Adrenal gland (tissue), 9 donors: ENCODE measurements at regions not wholly inside any gene's neighbourhood (a gene's known extent, or its start where the extent isn't known, plus 50 kb on each side); places are given as distances from the start of the nearest gene placed in this dataset.
"Not testable (repeated sequence)": the region's sequence is repeated elsewhere in the genome, so short reads cannot be mapped to it uniquely, and the experiment has no call there.

Source experiments
- DNase-seq, 7 donors: peaks; one replicate each; pipeline ENCODE4 v3.0.0-alpha.2; 2019 to 2020
- H3K27ac ChIP-seq, 5 donors: fragments of 200-600 bp; sonication (generic) in 4 of 5; 1 replicate in 3 of 5; 2 replicates in 2 of 5; pipeline versions ENCODE4 v1.5.1 to v1.8.0; 2016 to 2020; ENCODE audit warnings: mild to moderate bottlenecking in 1 of 5
- H3K27me3 ChIP-seq: fragments of 200-600 bp; 2 replicates; pipeline ENCODE4 v1.8.0; 2021
- H3K36me3 ChIP-seq, 2 donors: fragments of 200-600 bp; replicated peaks in 1 of 2; 1 replicate in 1 of 2; 2 replicates in 1 of 2; pipeline versions ENCODE4 v1.5.1 to v1.8.0; 2018 to 2022
- H3K4me1 ChIP-seq, 2 donors: fragments of 200-600 bp; replicated peaks in 1 of 2; 1 replicate in 1 of 2; 2 replicates in 1 of 2; pipeline versions ENCODE4 v1.5.1 to v1.8.0; 2018 to 2021
- H3K4me3 ChIP-seq, 4 donors: fragments of 200-600 bp; sonication (generic) in 3 of 4; one replicate each; pipeline ENCODE4 v1.5.1; 2016 to 2018
- H3K9me3 ChIP-seq, 3 donors: fragments of 200-600 bp; sonication (generic) in 1 of 3; replicated peaks in 1 of 3; 1 replicate in 2 of 3; 2 replicates in 1 of 3; pipeline versions ENCODE4 v1.5.1 to v1.8.0; 2016 to 2021
- CTCF ChIP-seq, 6 experiments: fragments of 450-650 bp in 4 of 6; fragments of 200-600 bp in 2 of 6; sonication (generic) in 1 of 6; IDR thresholded peaks; 1 replicate in 5 of 6; 2 replicates in 1 of 6; pipeline versions ENCODE4 v1.5.1 to v1.8.0; 2016 to 2021; ENCODE audit warnings: antibody characterized with exemption in 6 of 6, mild to moderate bottlenecking in 2 of 6, moderate library complexity in 1 of 6
- POLR2A ChIP-seq, 2 donors: fragments of 450-650 bp; IDR thresholded peaks; one replicate each; pipeline ENCODE4 v1.6.1; 2017; ENCODE audit warnings: antibody characterized with exemption in 2 of 2, mild to moderate bottlenecking in 2 of 2, moderate library complexity in 1 of 2
- WGBS, 4 donors: extraction: QIAGEN DNeasy Blood & Tissue Kit in 2 of 4; methylation state at CpG; one replicate each; pipeline versions ENCODE4 v1.1.5 to v1.1.7; 2013 to 2017; 5-methylcytosine and 5-hydroxymethylcytosine counted together
- intact Hi-C, 2 donors: fragments of 100-400 bp; cut with DNase I; formaldehyde crosslinking; loops; one replicate each; pipeline versions ENCODE4 v1.14.1 to v1.15.0; 2022 to 2023
- donor health status: healthy with polysubstance abuse.
- donor health status: Bipolar disorder and iron deficiency.
- donor health status: DM: yes; HTN: yes; CAD: no.
- donor health status: DM: no; HTN: no; CAD: no.
- donor health status: DM: no; HTN: no; CAD: no.

- no peak overlapping the region for H3K4me3 ChIP-seq
- no peaks in the 10 kb centered on the region for H3K27me3 ChIP-seq
- no peak overlapping the region for H3K27ac ChIP-seq
- intact Hi-C loops: no loop called here
- DNase-seq: no peak
- 50 to 81% (median 72%) methylated on average over 3 of the region's 3 CpGs for WGBS, 4 donors
- H3K36me3 ChIP-seq: no peaks in the 10 kb centered on the region
- TF ChIP-seq POLR2A (IDR thresholded peaks at IDR 0.05) (no peak), CTCF (IDR thresholded peaks at IDR 0.05) (no peak)
- H3K9me3 ChIP-seq: no peaks in the 10 kb centered on the region
- H3K4me1 ChIP-seq: no peaks in the 10 kb centered on the region
Measured at GRCh38 chr7:152913492-152913891, 153.9 kb downstream of the ACTR3B start.

- no peak for DNase-seq
- H3K27ac ChIP-seq: no peak overlapping the region
- TF ChIP-seq POLR2A (IDR thresholded peaks at IDR 0.05) (no peak), CTCF (IDR thresholded peaks at IDR 0.05) (no peak)
- intact Hi-C loops: no loop called here
- no peaks in the 10 kb centered on the region for H3K27me3 ChIP-seq
- H3K36me3 ChIP-seq: no peaks in the 10 kb centered on the region
- H3K4me3 ChIP-seq: no peak overlapping the region
- no peaks in the 10 kb centered on the region for H3K4me1 ChIP-seq
- no peaks in the 10 kb centered on the region for H3K9me3 ChIP-seq
- 86 to 98% (median 92%) methylated on average over 5 of the region's 5 CpGs for WGBS, 4 donors
Measured at GRCh38 chr7:152914014-152914844, 154.7 kb downstream of the ACTR3B start.

GRCh38 chr7:152914845-152915102 is 155.2 kb downstream of the ACTR3B start:
- 91 to 93% (median 92%) methylated on average over 1 of the region's 1 CpG for WGBS, 4 donors
- DNase-seq, H3K27me3 ChIP-seq, H3K9me3 ChIP-seq, H3K36me3 ChIP-seq, H3K27ac ChIP-seq, H3K4me3 ChIP-seq, intact Hi-C loops, H3K4me1 ChIP-seq: not testable (repeated sequence)

GRCh38 chr7:152922318-152923081 is 162.9 kb downstream of the ACTR3B start:
- H3K27ac ChIP-seq: no peak overlapping the region
- H3K4me3 ChIP-seq: no peak overlapping the region
- no peaks in the 10 kb centered on the region for H3K9me3 ChIP-seq
- no peak for TF ChIP-seq CTCF (IDR thresholded peaks at IDR 0.05)
- no peak for TF ChIP-seq POLR2A (IDR thresholded peaks at IDR 0.05)
- peaks cover 17% of the 10 kb centered on the region for H3K27me3 ChIP-seq
- H3K36me3 ChIP-seq: no peaks in the 10 kb centered on the region
- intact Hi-C loops: no loop called here
- WGBS, 4 donors: 79 to 86% (median 83%) methylated on average over 16 of the region's 16 CpGs
- no peaks in the 10 kb centered on the region for H3K4me1 ChIP-seq
- no peak for DNase-seq
